Bronchial epithelial cell (primary cell): ENCODE measurements at regions not wholly inside any gene's neighbourhood (a gene's known extent, or its start where the extent isn't known, plus 50 kb on each side); places are given as distances from the start of the nearest gene placed in this dataset.

ENCODE experiments used
- DNase-seq: peaks from one replicate; pipeline ENCODE4 v3.0.0-alpha.2; 2010; ENCODE audit warnings: low read depth
- FAIRE-seq: peaks from 2 replicates; lab custom pipeline; 2011; peaks lifted over from hg19 to GRCh38; lab: Jason Lieb, UNC
- H3K27me3 ChIP-seq: 2 replicates; pipeline ENCODE4 v1.5.1; 2011; ENCODE audit warnings: low read length; ENCODE audit not compliant: control insufficient read depth, insufficient read depth
- H3K36me3 ChIP-seq: 2 replicates; pipeline ENCODE4 v1.5.1; 2011; ENCODE audit warnings: low read length; ENCODE audit not compliant: control insufficient read depth, insufficient read depth
- H3K4me3 ChIP-seq: 2 replicates; pipeline ENCODE4 v1.5.1; 2011; ENCODE audit warnings: mild to moderate bottlenecking, low read depth, low read length, control low read depth
- TF ChIP-seq, protein P1 (sequence below): IDR thresholded peaks from 2 replicates; pipeline ENCODE4 v1.5.1; 2011; ENCODE audit warnings: mild to moderate bottlenecking, moderate library complexity, low read length, control low read depth, inconsistent platforms; ENCODE audit not compliant: insufficient read depth, severe bottlenecking

DNA sequence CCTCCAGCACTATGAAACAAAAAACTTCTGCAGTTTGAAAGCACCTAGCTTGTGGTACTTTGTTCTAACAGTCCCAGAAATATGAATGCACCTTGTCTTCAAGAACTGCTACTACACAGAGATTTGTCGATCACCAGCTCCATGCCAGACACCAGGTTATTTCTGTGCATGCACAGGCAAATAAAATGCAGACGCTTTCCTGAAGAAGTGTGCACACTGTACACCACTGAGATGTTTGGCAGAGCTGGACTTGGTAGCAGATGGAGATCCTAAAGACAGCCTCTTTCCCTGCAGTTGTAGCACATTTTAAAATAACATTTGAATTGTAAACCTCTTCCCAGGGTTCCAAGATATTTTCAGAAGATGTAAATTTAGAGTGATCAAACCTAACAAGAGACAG is 730.0 kb downstream of the MTRR start:
- Histone ChIP-seq H3K36me3 (no peaks in the 10 kb centered on the region), H3K27me3 (no peaks in the 10 kb centered on the region), H3K4me3 (no peak overlapping the region)
- DNase-seq (no peak), FAIRE-seq (no peak)
- TF ChIP-seq, protein P1, sequence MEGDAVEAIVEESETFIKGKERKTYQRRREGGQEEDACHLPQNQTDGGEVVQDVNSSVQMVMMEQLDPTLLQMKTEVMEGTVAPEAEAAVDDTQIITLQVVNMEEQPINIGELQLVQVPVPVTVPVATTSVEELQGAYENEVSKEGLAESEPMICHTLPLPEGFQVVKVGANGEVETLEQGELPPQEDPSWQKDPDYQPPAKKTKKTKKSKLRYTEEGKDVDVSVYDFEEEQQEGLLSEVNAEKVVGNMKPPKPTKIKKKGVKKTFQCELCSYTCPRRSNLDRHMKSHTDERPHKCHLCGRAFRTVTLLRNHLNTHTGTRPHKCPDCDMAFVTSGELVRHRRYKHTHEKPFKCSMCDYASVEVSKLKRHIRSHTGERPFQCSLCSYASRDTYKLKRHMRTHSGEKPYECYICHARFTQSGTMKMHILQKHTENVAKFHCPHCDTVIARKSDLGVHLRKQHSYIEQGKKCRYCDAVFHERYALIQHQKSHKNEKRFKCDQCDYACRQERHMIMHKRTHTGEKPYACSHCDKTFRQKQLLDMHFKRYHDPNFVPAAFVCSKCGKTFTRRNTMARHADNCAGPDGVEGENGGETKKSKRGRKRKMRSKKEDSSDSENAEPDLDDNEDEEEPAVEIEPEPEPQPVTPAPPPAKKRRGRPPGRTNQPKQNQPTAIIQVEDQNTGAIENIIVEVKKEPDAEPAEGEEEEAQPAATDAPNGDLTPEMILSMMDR, result no peak

DNA sequence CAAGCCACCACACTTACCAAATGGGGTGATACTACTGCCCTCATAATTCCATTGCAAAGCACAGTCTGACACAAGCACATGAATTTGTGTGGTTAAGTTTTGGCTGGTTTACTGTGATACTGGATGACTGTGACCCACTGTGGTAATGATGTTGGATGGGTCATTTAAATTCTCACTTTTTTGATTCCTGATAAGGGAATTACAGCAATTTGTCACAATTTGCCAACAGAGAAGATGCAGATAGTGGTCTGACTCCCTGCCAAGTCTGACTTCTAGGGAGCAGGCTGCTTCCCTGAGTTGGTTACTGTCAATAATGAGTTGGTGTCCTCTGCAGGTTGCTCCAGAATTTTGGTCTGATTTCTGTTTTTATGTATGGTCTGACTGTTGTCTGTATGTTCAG is 731.9 kb downstream of the MTRR start:
- H3K36me3 ChIP-seq, result no peaks in the 10 kb centered on the region
- no peak overlapping the region for H3K4me3 ChIP-seq
- no peaks in the 10 kb centered on the region for H3K27me3 ChIP-seq
- TF ChIP-seq, protein P1, result no peak
- FAIRE-seq (no peak), DNase-seq (no peak)

DNA sequence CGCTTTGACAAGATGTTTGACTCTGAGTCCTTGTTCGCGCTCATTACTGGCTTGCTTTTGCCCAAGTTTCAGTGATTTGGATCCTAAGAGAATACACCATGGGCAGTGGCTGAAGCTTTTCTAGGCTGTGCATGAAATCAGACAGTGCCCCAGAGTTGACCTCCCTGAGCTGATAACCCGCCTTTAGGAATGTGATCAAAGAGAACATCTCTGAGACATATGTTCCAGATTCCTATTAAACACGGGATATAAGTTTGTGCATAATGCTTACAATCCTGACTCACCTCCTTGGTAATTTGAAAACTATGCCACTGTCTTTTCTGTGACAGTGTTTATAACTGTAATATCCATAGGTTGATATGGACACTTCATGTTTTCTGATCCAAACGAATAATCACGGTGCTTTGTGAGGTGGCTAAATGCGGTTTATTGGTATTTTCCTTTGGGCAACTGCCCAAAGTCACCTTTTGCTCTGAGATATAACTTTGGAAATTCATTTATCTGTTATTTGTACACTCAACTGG is 732.9 kb downstream of the MTRR start:
- DNase-seq (no peak), FAIRE-seq (no peak)
- no peaks in the 10 kb centered on the region for H3K36me3 ChIP-seq
- TF ChIP-seq, protein P1, result no peak
- no peaks in the 10 kb centered on the region for H3K27me3 ChIP-seq
- H3K4me3 ChIP-seq, result no peak overlapping the region

DNA sequence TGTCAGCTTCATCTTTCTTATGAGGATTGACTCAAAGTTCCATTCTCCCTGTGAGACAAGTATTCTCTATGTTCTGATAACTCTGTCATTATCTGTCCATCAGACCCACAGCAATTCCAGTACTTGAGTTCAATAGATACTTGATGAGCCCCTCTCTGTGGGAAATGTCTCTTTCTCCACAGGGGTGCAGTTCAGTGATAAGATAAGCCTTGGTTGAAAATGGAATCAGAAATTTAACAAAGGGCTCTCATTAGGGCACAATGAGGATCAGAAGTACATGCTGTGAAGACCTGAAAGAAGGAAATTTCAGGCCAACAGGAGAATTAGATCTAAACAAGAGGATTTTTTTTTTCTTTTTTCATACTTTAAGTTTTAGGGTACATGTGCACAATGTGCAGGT is 737.3 kb downstream of the MTRR start:
- Histone ChIP-seq H3K36me3 (no peaks in the 10 kb centered on the region), H3K27me3 (no peaks in the 10 kb centered on the region), H3K4me3 (no peak overlapping the region)
- FAIRE-seq (no peak), DNase-seq (no peak)
- TF ChIP-seq, protein P1, result no peak

DNA sequence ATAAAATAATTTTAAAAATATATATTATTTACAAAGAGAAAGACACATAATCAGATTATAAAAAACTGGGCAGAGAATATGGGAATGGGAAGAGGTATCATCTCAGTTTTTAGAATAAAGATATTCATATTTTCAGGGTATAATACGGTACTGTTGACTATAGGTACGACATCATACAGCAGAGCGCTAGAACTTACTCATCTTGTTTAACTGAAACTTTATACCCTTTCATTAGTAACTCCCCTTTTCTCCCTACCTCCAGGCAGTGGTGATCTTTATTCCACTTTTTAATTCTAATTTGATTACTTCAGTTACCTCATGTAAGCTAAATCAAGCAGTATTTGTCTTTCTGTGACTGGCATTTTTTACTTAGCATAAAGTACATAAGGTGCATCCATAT is 742.1 kb downstream of the MTRR start:
- H3K36me3 ChIP-seq, result no peaks in the 10 kb centered on the region
- TF ChIP-seq, protein P1, result no peak
- no peaks in the 10 kb centered on the region for H3K27me3 ChIP-seq
- no peak overlapping the region for H3K4me3 ChIP-seq
- no peak for DNase-seq
- no peak for FAIRE-seq

DNA sequence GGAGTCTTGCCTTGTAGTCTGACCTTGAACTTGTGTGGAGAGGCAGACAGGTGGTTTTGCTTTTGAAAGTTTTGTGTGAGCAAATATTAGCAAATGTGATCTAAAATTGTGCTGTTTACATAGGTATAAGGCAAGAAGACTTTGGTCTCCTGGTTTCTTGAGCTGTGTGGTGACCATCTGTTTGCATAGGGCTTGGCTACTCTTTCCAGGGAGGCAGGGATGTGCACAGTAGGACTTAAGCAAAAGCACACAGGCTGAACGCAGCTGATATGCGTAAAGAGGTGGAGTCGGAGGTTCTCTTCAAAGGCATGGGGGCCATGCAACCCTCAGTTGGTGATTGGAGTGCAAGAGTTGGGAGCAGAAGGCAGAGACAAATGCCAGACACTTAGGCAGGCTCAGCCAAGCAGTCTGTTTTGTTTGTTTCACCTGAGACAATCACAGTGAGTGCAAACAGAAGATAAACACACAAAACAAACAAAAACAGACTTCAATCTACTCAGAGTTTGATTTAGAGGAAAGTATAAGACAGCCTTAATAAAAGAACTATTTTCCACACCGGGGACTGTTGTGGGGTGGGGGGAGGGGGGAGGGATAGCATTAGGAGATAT is 744.2 kb downstream of the MTRR start:
- FAIRE-seq, result no peak
- Histone ChIP-seq H3K4me3 (no peak overlapping the region), H3K27me3 (no peaks in the 10 kb centered on the region), H3K36me3 (no peaks in the 10 kb centered on the region)
- no peak for DNase-seq
- TF ChIP-seq, protein P1, result no peak
